ENCODE measurements at regions not wholly inside any gene's neighbourhood (a gene's known extent, or its start where the extent isn't known, plus 50 kb on each side); places are given as distances from the start of the nearest gene placed in this dataset.

GRCh38 chr14:87800216-87800615 is 192.8 kb downstream of the GALC start:
- Histone ChIP-seq H3K4me3 (no peak overlapping the region), H3K27me3 (no peaks in the 10 kb centered on the region), H3K27ac (no peak overlapping the region), H3K9me3 (no peaks in the 10 kb centered on the region), H3K36me3 (replicated peaks in 1 of 2; ENCODE audit: insufficient read depth in 1 of 2, low read depth in 2 of 2) (no peaks in the 10 kb centered on the region), H3K4me1 (peaks cover 2% of the 10 kb centered on the region)
- ATAC-seq (no peak), DNase-seq (no peak)
- intact Hi-C loops (cut with DNase I), result no loop called here
- TF ChIP-seq POLR2A (IDR thresholded peaks at IDR 0.05) (no peak), CTCF (IDR thresholded peaks at IDR 0.05) (no peak)

- Histone ChIP-seq H3K27me3 (no peaks in the 10 kb centered on the region), H3K9me3 (no peaks in the 10 kb centered on the region), H3K27ac (no peak overlapping the region), H3K4me1 (no peaks in the 10 kb centered on the region), H3K4me3 (no peak overlapping the region), H3K36me3 (replicated peaks in 1 of 2; ENCODE audit: insufficient read depth in 1 of 2, low read depth in 2 of 2) (no peaks in the 10 kb centered on the region)
- DNase-seq (no peak), ATAC-seq (no peak)
- TF ChIP-seq POLR2A (IDR thresholded peaks at IDR 0.05), result no peak
- TF ChIP-seq CTCF (IDR thresholded peaks at IDR 0.05), result no peak
- intact Hi-C loops (cut with DNase I), result no loop called here
- WGBS, 2 donors, result 82 to 89% methylated on average over 3 of the region's 3 CpGs
Observed at GRCh38 chr14:87799400-87799799, 193.6 kb downstream of the GALC start.

GRCh38 chr14:87797001-87797400 is 196.0 kb downstream of the GALC start:
- H3K4me1 ChIP-seq, result no peaks in the 10 kb centered on the region
- no peak for ATAC-seq
- intact Hi-C loops (cut with DNase I), result no loop called here
- DNase-seq, result no peak
- WGBS, 2 donors, result 41 to 51% methylated on average over 7 of the region's 7 CpGs
- TF ChIP-seq POLR2A (IDR thresholded peaks at IDR 0.05), result no peak
- TF ChIP-seq CTCF (IDR thresholded peaks at IDR 0.05), result no peak
- no peaks in the 10 kb centered on the region for H3K36me3 ChIP-seq (replicated peaks in 1 of 2; ENCODE audit: insufficient read depth in 1 of 2, low read depth in 2 of 2)
- no peaks in the 10 kb centered on the region for H3K27me3 ChIP-seq
- no peak overlapping the region for H3K27ac ChIP-seq
- H3K9me3 ChIP-seq, result no peaks in the 10 kb centered on the region
- H3K4me3 ChIP-seq, result no peak overlapping the region

GRCh38 chr14:87794561-87794960 is 198.4 kb downstream of the GALC start:
- Histone ChIP-seq H3K4me3 (no peak overlapping the region), H3K4me1 (no peaks in the 10 kb centered on the region), H3K27me3 (no peaks in the 10 kb centered on the region), H3K9me3 (no peaks in the 10 kb centered on the region), H3K27ac (no peak overlapping the region), H3K36me3 (replicated peaks in 1 of 2; ENCODE audit: insufficient read depth in 1 of 2, low read depth in 2 of 2) (no peaks in the 10 kb centered on the region)
- no peak for ATAC-seq
- DNase-seq, result no peak
- TF ChIP-seq CTCF (IDR thresholded peaks at IDR 0.05) (no peak), POLR2A (IDR thresholded peaks at IDR 0.05) (no peak)
- 53 to 58% methylated on average over 2 of the region's 2 CpGs for WGBS, 2 donors
- intact Hi-C loops (cut with DNase I), result no loop called here

- DNase-seq (no peak), ATAC-seq (no peak)
- Histone ChIP-seq H3K4me1 (no peaks in the 10 kb centered on the region), H3K27me3 (no peaks in the 10 kb centered on the region), H3K36me3 (replicated peaks in 1 of 2; ENCODE audit: insufficient read depth in 1 of 2, low read depth in 2 of 2) (no peaks in the 10 kb centered on the region), H3K9me3 (no peaks in the 10 kb centered on the region), H3K4me3 (no peak overlapping the region), H3K27ac (no peak overlapping the region)
- no peak for TF ChIP-seq CTCF (IDR thresholded peaks at IDR 0.05)
- intact Hi-C loops (cut with DNase I), result no loop called here
- 55 to 67% methylated on average over 3 of the region's 3 CpGs for WGBS, 2 donors
Observed at GRCh38 chr14:87785897-87786296, 207.1 kb downstream of the GALC start.

Data from body of pancreas (tissue), 4 donors.